Keratinocyte (primary cell): ENCODE measurements at regions not wholly inside any gene's neighbourhood (a gene's known extent, or its start where the extent isn't known, plus 50 kb on each side); places are given as distances from the start of the nearest gene placed in this dataset.

Experiments used
- DNase-seq: peaks from one replicate; pipeline ENCODE4 v3.0.0-alpha.2; 2011; ENCODE audit warnings: low read depth, missing footprints, low spot score
- FAIRE-seq: peaks from 2 replicates; lab custom pipeline; 2011; peaks lifted over from hg19 to GRCh38; lab: Jason Lieb, UNC
- H2AFZ ChIP-seq: 2 replicates; pipeline ENCODE4 v1.6.0; 2012; ENCODE audit warnings: low read length, control low read depth, inconsistent platforms; ENCODE audit not compliant: control insufficient read depth
- H3K27ac ChIP-seq: 2 replicates; pipeline ENCODE4 v1.5.1; 2011; ENCODE audit warnings: low read length; ENCODE audit not compliant: control insufficient read depth, insufficient read depth
- H3K27me3 ChIP-seq: 3 replicates; pipeline ENCODE4 v1.6.0; 2011; ENCODE audit warnings: low read length; ENCODE audit not compliant: control insufficient read depth, insufficient read depth; ENCODE audit errors: extremely low read depth
- H3K36me3 ChIP-seq, 2 experiments: 2 replicates in 1 of 2; 3 replicates in 1 of 2; pipeline ENCODE4 v1.5.1; 2011; ENCODE audit warnings: low read length in 2 of 2, mild to moderate bottlenecking in 1 of 2; ENCODE audit not compliant: control insufficient read depth in 2 of 2, insufficient read depth in 2 of 2; ENCODE audit errors: extremely low read depth in 1 of 2
- H3K4me1 ChIP-seq: 3 replicates; pipeline ENCODE4 v1.5.1; 2011; ENCODE audit warnings: low read length; ENCODE audit not compliant: control insufficient read depth, insufficient read depth; ENCODE audit errors: extremely low read depth
- H3K4me2 ChIP-seq: 3 replicates; pipeline ENCODE4 v1.6.0; 2011; ENCODE audit warnings: low read depth, low read length; ENCODE audit not compliant: control insufficient read depth, insufficient read depth; ENCODE audit errors: extremely low read depth
- H3K4me3 ChIP-seq, 3 experiments: fragments of 200-600 bp in 1 of 3; sonication (generic) in 1 of 3; 2 replicates in 2 of 3; 3 replicates in 1 of 3; pipeline ENCODE4 v1.5.1; 2011 to 2016; ENCODE audit warnings: low read length in 3 of 3, mild to moderate bottlenecking in 3 of 3, control low read depth in 2 of 3, inconsistent platforms in 1 of 3, low read depth in 1 of 3, mixed read lengths in 1 of 3, mixed run types in 1 of 3, moderate library complexity in 1 of 3; ENCODE audit not compliant: control insufficient read depth in 2 of 3, insufficient read depth in 2 of 3; ENCODE audit errors: extremely low read depth in 1 of 3
- H3K79me2 ChIP-seq: 2 replicates; pipeline ENCODE4 v1.6.0; 2012; ENCODE audit warnings: low read length; ENCODE audit not compliant: control insufficient read depth, insufficient read depth
- H3K9ac ChIP-seq: 3 replicates; pipeline ENCODE4 v1.6.0; 2011; ENCODE audit warnings: low read length; ENCODE audit not compliant: control insufficient read depth, insufficient read depth; ENCODE audit errors: extremely low read depth
- H3K9me1 ChIP-seq: 3 replicates; pipeline ENCODE4 v1.6.0; 2011; ENCODE audit warnings: low read length; ENCODE audit not compliant: control insufficient read depth, insufficient read depth; ENCODE audit errors: extremely low read depth
- H3K9me3 ChIP-seq: 2 replicates; pipeline ENCODE4 v1.5.1; 2012; ENCODE audit warnings: low read depth, low read length; ENCODE audit not compliant: control insufficient read depth
- H4K20me1 ChIP-seq: 3 replicates; pipeline ENCODE4 v1.6.0; 2011; ENCODE audit warnings: low read length; ENCODE audit not compliant: control insufficient read depth, insufficient read depth; ENCODE audit errors: extremely low read depth
- CTCF ChIP-seq, 3 experiments: IDR thresholded peaks in 1 of 3; conservative IDR thresholded peaks in 1 of 3; optimal IDR thresholded peaks in 1 of 3; 2 replicates in 2 of 3; 3 replicates in 1 of 3; pipeline versions ENCODE3 to v1.5.1; 2011; ENCODE audit warnings: low read length in 3 of 3, mild to moderate bottlenecking in 3 of 3, moderate library complexity in 2 of 3, control low read depth in 1 of 3, inconsistent platforms in 1 of 3; ENCODE audit not compliant: insufficient read depth in 2 of 3; ENCODE audit errors: extremely low read depth in 1 of 3
- EZH2 ChIP-seq: IDR thresholded peaks from one replicate; pipeline ENCODE4 v1.6.1; 2012; ENCODE audit warnings: inconsistent platforms, mild to moderate bottlenecking, low read length, moderate library complexity
- dilution Hi-C: fragments of 300-500 bp; cut with MboI; formaldehyde crosslinking; loops from one replicate; pipeline ENCODE4 v1.7.0; 2020; ENCODE audit warnings: low sequenced_read_pairs; ENCODE audit not compliant: extremely low pct_ligation_motif_present

- DNase-seq = no peak
- no peak overlapping the region for H3K4me2 ChIP-seq
- TF ChIP-seq EZH2 (no peak), CTCF (optimal IDR thresholded peaks at IDR 0.05 in 1 of 3, IDR thresholded peaks at IDR 0.05 in 1 of 3, conservative IDR thresholded peaks at IDR 0.05 in 1 of 3; ENCODE audit: extremely low read depth in 1 of 3, insufficient read depth in 2 of 3, low read length in 3 of 3) (no peak)
- dilution Hi-C loops = no loop called here
- H3K36me3 ChIP-seq = no peaks in the 10 kb centered on the region
- H3K4me1 ChIP-seq = peaks cover 43% of the 10 kb centered on the region
- no peak overlapping the region for H2AFZ ChIP-seq
- no peaks in the 10 kb centered on the region for H3K27me3 ChIP-seq
- H3K4me3 ChIP-seq = no peak overlapping the region
- H3K9me1 ChIP-seq = no peaks in the 10 kb centered on the region
- H3K79me2 ChIP-seq = no peaks in the 10 kb centered on the region
- H3K9me3 ChIP-seq = no peaks in the 10 kb centered on the region
- peak; percentile 5 for FAIRE-seq
- H3K27ac ChIP-seq = peak overlapping the region; percentile 88
- no peaks in the 10 kb centered on the region for H4K20me1 ChIP-seq
- H3K9ac ChIP-seq = peak overlapping the region; percentile 4
Observed at GRCh38 chr2:150620855-150621254, 133.4 kb upstream of the RND3 start.

- no peak overlapping the region for H2AFZ ChIP-seq
- no peaks in the 10 kb centered on the region for H3K79me2 ChIP-seq
- no peak for FAIRE-seq
- peak overlapping the region; percentile 88 for H3K27ac ChIP-seq
- no peaks in the 10 kb centered on the region for H3K9me3 ChIP-seq
- H3K4me1 ChIP-seq = peaks cover 41% of the 10 kb centered on the region
- no peaks in the 10 kb centered on the region for H3K27me3 ChIP-seq
- no peaks in the 10 kb centered on the region for H3K9me1 ChIP-seq
- H3K4me2 ChIP-seq = peak overlapping the region; percentile 39
- H3K4me3 ChIP-seq = no peak overlapping the region
- peak overlapping the region; percentile 13 for H3K9ac ChIP-seq
- dilution Hi-C loops = no loop called here
- H4K20me1 ChIP-seq = no peaks in the 10 kb centered on the region
- no peaks in the 10 kb centered on the region for H3K36me3 ChIP-seq
- DNase-seq = no peak
- TF ChIP-seq CTCF (optimal IDR thresholded peaks at IDR 0.05 in 1 of 3, IDR thresholded peaks at IDR 0.05 in 1 of 3, conservative IDR thresholded peaks at IDR 0.05 in 1 of 3; ENCODE audit: extremely low read depth in 1 of 3, insufficient read depth in 2 of 3, low read length in 3 of 3) (no peak), EZH2 (no peak)
Observed at GRCh38 chr2:150620416-150620815, 132.9 kb upstream of the RND3 start.
